A549 (cell line): ENCODE measurements at regions not wholly inside any gene's neighbourhood (a gene's known extent, or its start where the extent isn't known, plus 50 kb on each side); places are given as distances from the start of the nearest gene placed in this dataset.

Source experiments
- ATAC-seq, 2 experiments: fragments of 200-7000 bp in 1 of 2; fragments of >200 bp in 1 of 2; cut with Nextera tagmentation in 1 of 2; cut with Tn5 transposase in 1 of 2; 3 replicates each; pipeline versions ENCODE4 v1.8.0 to v1.9.1; 2018 to 2020; ENCODE audit warnings: mild to moderate bottlenecking in 1 of 2, moderate library complexity in 1 of 2
- CTCF ChIA-PET: fragments of 300-600 bp; sonication (Branson Sonifier 250); formaldehyde crosslinking; extraction: SDS; loops from one replicate; lab custom pipeline; 2021; ENCODE audit warnings: antibody characterized with exemption, inconsistent platforms; lab: Yijun Ruan, JAX
- POLR2A ChIA-PET: fragments of 350-600 bp; formaldehyde crosslinking; extraction: SDS; loops from one replicate; lab custom pipeline; 2021; ENCODE audit warnings: antibody characterized with exemption, inconsistent platforms; lab: Yijun Ruan, JAX
- DNase-seq, 2 experiments: peaks; one replicate each; pipeline versions ENCODE4 v3.0.0 to v3.0.0-alpha.2; 2011 to 2016; ENCODE audit warnings: low read depth in 1 of 2, low spot score in 1 of 2
- FAIRE-seq: peaks from 2 replicates; lab custom pipeline; 2011; peaks lifted over from hg19 to GRCh38; lab: Jason Lieb, UNC
- H3K27ac ChIP-seq, 2 experiments: fragments of >200 bp; sonication (Bioruptor Twin); formaldehyde crosslinking; 3 replicates each; pipeline ENCODE4 v1.5.1; 2016 to 2017
- H3K4me1 ChIP-seq: fragments of >200 bp; sonication (Bioruptor Twin); formaldehyde crosslinking; 3 replicates; pipeline ENCODE4 v1.6.1; 2016
- H3K4me2 ChIP-seq: fragments of >200 bp; sonication (Bioruptor Twin); formaldehyde crosslinking; 3 replicates; pipeline ENCODE4 v1.6.1; 2016
- H3K4me3 ChIP-seq: fragments of >200 bp; sonication (Bioruptor Twin); formaldehyde crosslinking; 3 replicates; pipeline ENCODE4 v1.5.1; 2016
- H3K9me3 ChIP-seq: fragments of >200 bp; sonication (Bioruptor Twin); formaldehyde crosslinking; 3 replicates; pipeline ENCODE4 v1.6.1; 2016
- ATOH8 ChIP-seq: fragments of 250-450 bp; sonication (Bioruptor Pico); IDR thresholded peaks from 2 replicates; pipeline ENCODE4 v1.5.0; 2020; ENCODE audit warnings: low read depth, mild to moderate bottlenecking, moderate library complexity
- BCL3 ChIP-seq: fragments of >200 bp; sonication (Bioruptor Twin); formaldehyde crosslinking; IDR thresholded peaks from 3 replicates; pipeline ENCODE4 v1.6.1; 2016
- CHD4 ChIP-seq: fragments of 200-600 bp; sonication (generic); IDR thresholded peaks from 2 replicates; pipeline ENCODE4 v1.6.1; 2016; ENCODE audit warnings: antibody characterized with exemption, mild to moderate bottlenecking, borderline replicate concordance
- CTCF ChIP-seq: fragments of >200 bp; sonication (Bioruptor Twin); formaldehyde crosslinking; IDR thresholded peaks from 3 replicates; pipeline ENCODE4 v1.5.1; 2016
- ESRRA ChIP-seq: fragments of 150-350 bp; IDR thresholded peaks from 2 replicates; pipeline ENCODE4 v1.6.1; 2014; ENCODE audit warnings: mild to moderate bottlenecking, low read length, borderline replicate concordance
- FOSB ChIP-seq: fragments of 250-450 bp; sonication (Bioruptor Pico); IDR thresholded peaks from 2 replicates; pipeline ENCODE4 v1.5.0; 2020; ENCODE audit warnings: mild to moderate bottlenecking, moderate library complexity
- FOSL2 ChIP-seq, 2 experiments: fragments of 450-650 bp in 1 of 2; fragments of >200 bp in 1 of 2; sonication (Bioruptor Twin) in 1 of 2; formaldehyde crosslinking; IDR thresholded peaks; 2 replicates each; pipeline versions ENCODE4 v1.5.0 to v1.6.1; 2016 to 2020; ENCODE audit warnings: mild to moderate bottlenecking in 1 of 2, moderate library complexity in 1 of 2
- HDAC2 ChIP-seq: fragments of 200-600 bp; sonication (generic); IDR thresholded peaks from 2 replicates; pipeline ENCODE4 v1.6.1; 2016
- HMGXB4 ChIP-seq: fragments of 250-450 bp; sonication (Bioruptor Pico); IDR thresholded peaks from 2 replicates; pipeline ENCODE4 v1.5.0; 2021; ENCODE audit warnings: mild to moderate bottlenecking, moderate library complexity, borderline replicate concordance
- KDM1A ChIP-seq: fragments of 200-600 bp; sonication (generic); IDR thresholded peaks from 2 replicates; pipeline ENCODE4 v1.6.1; 2016; ENCODE audit warnings: low read depth, mild to moderate bottlenecking
- MAFK ChIP-seq: fragments of 450-650 bp; IDR thresholded peaks from 2 replicates; pipeline ENCODE4 v1.6.1; 2014; ENCODE audit not compliant: partially characterized antibody
- MAX ChIP-seq: IDR thresholded peaks from 2 replicates; pipeline ENCODE4 v1.6.1; 2012
- NFE2L2 ChIP-seq: fragments of 150-350 bp; conservative IDR thresholded peaks from 2 replicates; pipeline ENCODE4 v1.6.1; 2014; ENCODE audit warnings: low read length
- NPAS2 ChIP-seq: fragments of 250-450 bp; sonication (Bioruptor Pico); IDR thresholded peaks from 2 replicates; pipeline ENCODE4 v1.8.0; 2022; ENCODE audit warnings: mild to moderate bottlenecking, moderate library complexity, borderline replicate concordance
- NR3C1 ChIP-seq: fragments of >200 bp; sonication (Bioruptor Twin); formaldehyde crosslinking; IDR thresholded peaks from 3 replicates; pipeline ENCODE4 v1.6.1; 2017
- POLR2A ChIP-seq: IDR thresholded peaks from 2 replicates; pipeline ENCODE4 v1.6.1; 2012; ENCODE audit warnings: mild to moderate bottlenecking, low read length
- RFX5 ChIP-seq: fragments of 450-650 bp; IDR thresholded peaks from 2 replicates; pipeline ENCODE4 v1.7.1; 2014; ENCODE audit warnings: antibody characterized with exemption, mild to moderate bottlenecking, moderate library complexity
- SREBF2 ChIP-seq: fragments of 450-650 bp; IDR thresholded peaks from 2 replicates; pipeline ENCODE4 v1.6.1; 2014; ENCODE audit warnings: mild to moderate bottlenecking, moderate library complexity
- ZC3H11A ChIP-seq: fragments of 450-650 bp; IDR thresholded peaks from 2 replicates; pipeline ENCODE4 v1.6.1; 2014; ENCODE audit warnings: antibody characterized with exemption, mild to moderate bottlenecking
- ZNF302 ChIP-seq: fragments of 250-450 bp; sonication (Bioruptor Pico); IDR thresholded peaks from 2 replicates; pipeline ENCODE4 v1.9.0; 2021; ENCODE audit warnings: inconsistent platforms, mild to moderate bottlenecking, moderate library complexity
- WGBS: methylation state at CpG from one replicate; pipeline ENCODE4 v1.1.6; 2017; ENCODE audit errors: missing lambda C conversion rate; 5-methylcytosine and 5-hydroxymethylcytosine counted together

- no peaks in the 10 kb centered on the region for H3K4me1 ChIP-seq
- no peak overlapping the region for H3K4me3 ChIP-seq
- TF ChIP-seq SREBF2 (no peak), FOSB (CRISPR knock-in tag) (no peak)
- ChIA-PET POLR2A (no interaction called here), CTCF (no interaction called here)
- no peak for ATAC-seq
- H3K27ac ChIP-seq = no peak overlapping the region
- no peak overlapping the region for H3K4me2 ChIP-seq
- FAIRE-seq = no peak
- DNase-seq = no peak
- WGBS = 83% methylated on average over 3 of the region's 3 CpGs
- H3K9me3 ChIP-seq = no peaks in the 10 kb centered on the region
Measured at GRCh38 chr13:108560093-108560492, 69.3 kb upstream of the MYO16 start.

GRCh38 chr13:108561149-108561548 lies 68.3 kb upstream of the MYO16 start:
- WGBS = 9% methylated on average over 2 of the region's 2 CpGs
- no peak overlapping the region for H3K27ac ChIP-seq
- TF ChIP-seq HDAC2 (no peak), NFE2L2 (no peak), MAFK (peak; percentile 52), FOSL2 (IDR thresholded peaks at IDR 0.05) (no peak), FOSL2 (CRISPR knock-in tag; IDR thresholded peaks at IDR 0.05) (no peak)
- no peaks in the 10 kb centered on the region for H3K9me3 ChIP-seq
- no peaks in the 10 kb centered on the region for H3K4me1 ChIP-seq
- ChIA-PET CTCF (no interaction called here), POLR2A (no interaction called here)
- FAIRE-seq (no peak), ATAC-seq (no peak), DNase-seq (peak in 1 of 2 experiments; percentile 2)
- no peak overlapping the region for H3K4me3 ChIP-seq
- H3K4me2 ChIP-seq = no peak overlapping the region

- no peaks in the 10 kb centered on the region for H3K4me1 ChIP-seq
- DNase-seq (no peak), FAIRE-seq (no peak), ATAC-seq (no peak)
- H3K4me2 ChIP-seq = no peak overlapping the region
- TF ChIP-seq BCL3 (no peak), ESRRA (no peak), KDM1A (no peak), NPAS2 (CRISPR knock-in tag) (no peak), NR3C1 (no peak), POLR2A (no peak), RFX5 (no peak), CHD4 (no peak), CTCF (no peak), ATOH8 (CRISPR knock-in tag) (no peak), ZC3H11A (no peak), HMGXB4 (CRISPR knock-in tag) (no peak), MAX (no peak), ZNF302 (CRISPR knock-in tag) (no peak)
- no peak overlapping the region for H3K27ac ChIP-seq
- no peaks in the 10 kb centered on the region for H3K9me3 ChIP-seq
- POLR2A ChIA-PET = no interaction called here
- WGBS = 33% methylated on average over 2 of the region's 2 CpGs
- no peak overlapping the region for H3K4me3 ChIP-seq
- CTCF ChIA-PET = no interaction called here
Measured at GRCh38 chr13:108566413-108567170, 62.8 kb upstream of the MYO16 start.
